BJ (cell line): ENCODE measurements at regions not wholly inside any gene's neighbourhood (a gene's known extent, or its start where the extent isn't known, plus 50 kb on each side); places are given as distances from the start of the nearest gene placed in this dataset.
A peak's percentile ranks its signal among the peaks of the same experiment; 100 is the strongest.
"Not testable (repeated sequence)": the region's sequence is repeated elsewhere in the genome, so short reads cannot be mapped to it uniquely, and the experiment has no call there.

Experiments used
- CTCF ChIA-PET: fragments of 350-600 bp; formaldehyde crosslinking; extraction: SDS; loops from one replicate; lab custom pipeline; 2021; ENCODE audit warnings: antibody characterized with exemption, inconsistent platforms; lab: Yijun Ruan, JAX
- POLR2A ChIA-PET: fragments of 300-600 bp; sonication (Branson Sonifier 250); formaldehyde crosslinking; extraction: SDS; loops from one replicate; lab custom pipeline; 2021; ENCODE audit warnings: antibody characterized with exemption; lab: Charles Lee
- DNase-seq: peaks from one replicate; pipeline ENCODE4 v3.0.0-alpha.2; 2011; ENCODE audit warnings: low read depth
- H3K27me3 ChIP-seq: 2 replicates; pipeline ENCODE4 v1.6.0; 2011; ENCODE audit warnings: low read length; ENCODE audit not compliant: control insufficient read depth, insufficient read depth
- H3K36me3 ChIP-seq: 2 replicates; pipeline ENCODE4 v1.5.1; 2011; ENCODE audit warnings: low read length; ENCODE audit not compliant: control insufficient read depth, insufficient read depth
- H3K4me3 ChIP-seq: 2 replicates; pipeline ENCODE4 v1.5.1; 2011; ENCODE audit warnings: low read depth, mild to moderate bottlenecking, control low read depth, low read length
- TF ChIP-seq, protein P1 (sequence below): IDR thresholded peaks from 2 replicates; pipeline ENCODE4 v1.5.1; 2011; ENCODE audit warnings: low read depth, mild to moderate bottlenecking, control low read depth, inconsistent platforms, low read length, moderate library complexity; ENCODE audit not compliant: insufficient read depth

DNA sequence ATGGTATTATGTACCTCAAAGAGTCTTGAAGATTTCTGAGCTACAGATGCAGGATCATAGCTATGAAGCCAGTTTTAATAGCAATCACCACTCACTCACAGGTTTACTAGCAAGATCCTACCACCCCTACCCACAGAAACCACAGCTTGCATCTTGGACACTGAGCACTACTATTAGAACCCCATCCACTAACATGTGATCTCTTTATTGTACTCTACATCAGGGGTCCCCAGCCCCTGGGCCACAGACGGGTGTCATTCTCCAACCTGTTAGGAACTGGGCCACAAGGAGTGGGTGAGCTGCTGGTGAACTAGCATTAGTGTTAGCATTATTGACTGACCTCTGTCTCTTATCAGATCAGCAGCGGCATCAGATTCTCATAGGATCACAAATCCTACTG is 844.8 kb upstream of the CHORDC1 start:
- ChIA-PET POLR2A (no interaction called here), CTCF (no interaction called here)
- no peak overlapping the region for H3K4me3 ChIP-seq
- TF ChIP-seq, protein P1, sequence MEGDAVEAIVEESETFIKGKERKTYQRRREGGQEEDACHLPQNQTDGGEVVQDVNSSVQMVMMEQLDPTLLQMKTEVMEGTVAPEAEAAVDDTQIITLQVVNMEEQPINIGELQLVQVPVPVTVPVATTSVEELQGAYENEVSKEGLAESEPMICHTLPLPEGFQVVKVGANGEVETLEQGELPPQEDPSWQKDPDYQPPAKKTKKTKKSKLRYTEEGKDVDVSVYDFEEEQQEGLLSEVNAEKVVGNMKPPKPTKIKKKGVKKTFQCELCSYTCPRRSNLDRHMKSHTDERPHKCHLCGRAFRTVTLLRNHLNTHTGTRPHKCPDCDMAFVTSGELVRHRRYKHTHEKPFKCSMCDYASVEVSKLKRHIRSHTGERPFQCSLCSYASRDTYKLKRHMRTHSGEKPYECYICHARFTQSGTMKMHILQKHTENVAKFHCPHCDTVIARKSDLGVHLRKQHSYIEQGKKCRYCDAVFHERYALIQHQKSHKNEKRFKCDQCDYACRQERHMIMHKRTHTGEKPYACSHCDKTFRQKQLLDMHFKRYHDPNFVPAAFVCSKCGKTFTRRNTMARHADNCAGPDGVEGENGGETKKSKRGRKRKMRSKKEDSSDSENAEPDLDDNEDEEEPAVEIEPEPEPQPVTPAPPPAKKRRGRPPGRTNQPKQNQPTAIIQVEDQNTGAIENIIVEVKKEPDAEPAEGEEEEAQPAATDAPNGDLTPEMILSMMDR: no peak
- no peaks in the 10 kb centered on the region for H3K27me3 ChIP-seq
- H3K36me3 ChIP-seq: no peaks in the 10 kb centered on the region
- no peak for DNase-seq

DNA sequence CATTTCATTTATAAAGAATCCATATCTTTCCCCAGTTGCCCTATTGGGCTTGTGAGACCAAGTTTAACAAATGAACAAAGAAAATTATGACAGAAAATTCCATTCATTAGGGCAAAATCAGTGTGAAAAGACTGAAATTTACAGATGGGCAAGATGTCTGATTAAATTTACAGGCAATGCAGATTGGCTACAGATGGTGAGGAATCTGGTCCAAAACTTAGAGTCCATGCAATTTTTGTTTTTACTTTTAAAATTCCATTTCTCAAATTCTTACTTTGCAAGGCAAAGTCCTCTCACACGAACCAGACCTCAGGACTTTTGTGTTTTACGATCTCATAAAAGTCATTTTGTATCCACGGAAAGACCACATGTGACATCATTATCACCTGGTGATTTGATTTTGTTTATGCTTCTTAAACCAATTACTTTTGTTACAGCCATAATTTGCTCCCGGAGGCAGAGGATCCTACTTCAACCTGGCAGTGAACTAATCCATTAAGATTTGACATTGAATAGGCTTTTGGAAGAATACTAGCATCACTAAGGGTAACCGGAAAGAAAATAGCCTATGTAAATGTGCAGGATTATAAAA is 843.7 kb upstream of the CHORDC1 start:
- no peaks in the 10 kb centered on the region for H3K36me3 ChIP-seq
- POLR2A ChIA-PET: no interaction called here

DNA sequence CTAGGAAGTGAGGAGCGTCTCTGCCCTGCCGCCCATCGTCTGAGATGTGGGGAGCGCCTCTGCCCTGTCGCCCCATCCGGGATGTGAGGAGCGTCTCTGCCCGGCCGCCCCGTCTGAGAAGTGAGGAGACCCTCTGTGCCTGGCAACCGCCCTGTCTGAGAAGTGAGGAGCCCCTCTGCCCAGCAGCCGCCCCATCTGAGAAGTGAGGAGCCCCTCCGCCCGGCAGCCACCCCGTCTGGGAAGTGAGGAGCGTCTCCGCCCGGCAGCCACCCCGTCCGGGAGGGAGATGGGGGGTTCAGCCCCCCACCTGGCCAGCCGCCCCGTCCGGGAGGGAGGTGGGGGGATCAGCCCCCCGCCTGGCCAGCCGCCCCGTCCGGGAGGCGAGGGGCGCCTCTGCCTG is 840.5 kb upstream of the CHORDC1 start:
- CTCF ChIA-PET, POLR2A ChIA-PET, DNase-seq, H3K36me3 ChIP-seq, H3K4me3 ChIP-seq, H3K27me3 ChIP-seq: not testable (repeated sequence)

More for the DNA sequence above, 843.7 kb upstream of the CHORDC1 start:
- peak; percentile 13 for DNase-seq
- Histone ChIP-seq H3K4me3 (no peak overlapping the region), H3K27me3 (no peaks in the 10 kb centered on the region)
- TF ChIP-seq, protein P1: no peak
- CTCF ChIA-PET: no interaction called here

DNA sequence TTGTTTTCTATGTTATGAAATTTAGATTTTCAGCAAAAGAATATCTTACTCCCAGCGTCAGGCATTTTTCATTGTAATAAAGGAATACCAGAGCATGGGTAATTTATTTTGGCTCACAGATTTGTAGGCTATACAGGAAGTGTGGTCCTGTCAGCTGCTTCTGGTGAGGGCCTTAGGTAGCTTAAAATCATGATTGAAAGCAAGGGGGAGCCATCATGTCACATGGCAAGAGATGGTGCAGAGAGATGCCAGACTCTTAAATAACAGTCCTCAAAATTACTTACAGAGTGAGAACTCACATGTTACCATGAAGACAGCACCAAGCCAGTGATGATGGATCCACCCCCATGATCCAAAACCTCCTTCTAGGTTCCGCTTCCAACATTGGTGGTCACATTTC is 825.0 kb upstream of the CHORDC1 start:
- no peak overlapping the region for H3K4me3 ChIP-seq
- H3K36me3 ChIP-seq: no peaks in the 10 kb centered on the region
- TF ChIP-seq, protein P1: no peak
- ChIA-PET POLR2A (no interaction called here), CTCF (no interaction called here)
- DNase-seq: no peak
- no peaks in the 10 kb centered on the region for H3K27me3 ChIP-seq

DNA sequence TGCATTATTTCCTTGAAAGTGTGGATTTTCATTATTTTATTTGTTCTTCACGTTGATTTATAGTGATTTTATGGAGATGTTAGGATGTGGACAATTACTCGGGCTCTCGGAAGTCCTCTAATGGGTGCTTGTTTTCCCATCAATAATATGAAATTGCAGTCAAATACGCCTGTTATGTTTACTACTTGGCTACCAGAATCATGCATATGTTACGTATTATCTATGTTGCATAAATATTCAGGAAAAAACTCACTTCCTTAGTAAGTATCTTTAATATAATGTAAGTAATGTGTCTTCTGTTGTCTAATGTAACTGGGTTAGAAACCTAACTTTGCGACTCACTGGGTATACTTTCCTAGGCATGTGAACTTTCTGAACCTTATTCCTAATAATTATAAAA is 823.4 kb upstream of the CHORDC1 start:
- H3K4me3 ChIP-seq: no peak overlapping the region
- DNase-seq: no peak
- POLR2A ChIA-PET: interaction anchor here (0.8 kb wide), 1 partner anchor 1513 kb away, joined by 3 read pairs; no protein-coding TSS in a partner anchor
- TF ChIP-seq, protein P1: no peak
- CTCF ChIA-PET: no interaction called here
- H3K36me3 ChIP-seq: no peaks in the 10 kb centered on the region
- no peaks in the 10 kb centered on the region for H3K27me3 ChIP-seq

DNA sequence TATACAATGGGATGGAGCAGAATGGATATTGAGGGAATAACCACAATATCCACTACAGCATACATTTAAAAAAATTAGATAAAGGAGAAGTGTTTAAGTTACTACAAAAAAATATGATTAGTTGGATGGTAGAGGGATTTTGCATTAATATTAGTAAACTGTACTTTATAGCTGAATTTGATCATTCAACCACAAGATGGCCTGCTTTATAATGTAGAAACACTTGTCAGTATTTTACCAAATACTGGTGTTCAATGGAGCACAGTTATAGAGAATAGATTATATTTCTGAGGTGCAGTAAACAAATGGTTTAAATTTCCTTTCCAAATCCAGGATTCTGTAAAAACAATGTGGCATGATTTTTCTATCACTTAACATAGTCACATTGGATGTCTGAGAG is 818.8 kb upstream of the CHORDC1 start:
- H3K36me3 ChIP-seq: no peaks in the 10 kb centered on the region
- H3K4me3 ChIP-seq: no peak overlapping the region
- ChIA-PET POLR2A (no interaction called here), CTCF (no interaction called here)
- DNase-seq: no peak
- TF ChIP-seq, protein P1: no peak
- H3K27me3 ChIP-seq: no peaks in the 10 kb centered on the region
